ENCODE measurements at regions not wholly inside any gene's neighbourhood (a gene's known extent, or its start where the extent isn't known, plus 50 kb on each side); places are given as distances from the start of the nearest gene placed in this dataset.

DNA sequence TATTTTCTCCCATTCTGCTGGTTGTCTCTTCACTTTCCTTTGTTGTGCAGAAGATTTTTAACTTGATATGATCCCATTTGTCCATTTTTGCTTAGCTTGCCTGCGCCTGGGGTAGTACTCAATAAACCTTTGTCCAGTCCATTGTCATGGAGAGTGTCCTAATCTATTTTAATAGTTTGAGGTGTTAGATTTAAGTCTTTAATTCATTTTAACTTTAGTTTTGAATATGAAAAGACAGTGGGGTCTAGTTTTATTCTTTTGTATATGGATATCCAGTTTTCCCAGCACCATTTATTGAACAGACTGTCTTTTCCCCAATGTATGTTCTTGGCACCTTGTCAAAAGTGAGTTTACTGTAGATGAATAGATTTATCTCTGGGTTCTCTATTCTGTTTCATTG lies 76.0 kb upstream of the ITM2A start:
- Histone ChIP-seq H3K27ac (no peak overlapping the region), H3K9me3 (no peaks in the 10 kb centered on the region), H3K4me3 (no peak overlapping the region), H3K36me3 (no peaks in the 10 kb centered on the region), H3K4me1 (no peaks in the 10 kb centered on the region), H3K27me3 (no peaks in the 10 kb centered on the region)
- TF ChIP-seq, protein P1, sequence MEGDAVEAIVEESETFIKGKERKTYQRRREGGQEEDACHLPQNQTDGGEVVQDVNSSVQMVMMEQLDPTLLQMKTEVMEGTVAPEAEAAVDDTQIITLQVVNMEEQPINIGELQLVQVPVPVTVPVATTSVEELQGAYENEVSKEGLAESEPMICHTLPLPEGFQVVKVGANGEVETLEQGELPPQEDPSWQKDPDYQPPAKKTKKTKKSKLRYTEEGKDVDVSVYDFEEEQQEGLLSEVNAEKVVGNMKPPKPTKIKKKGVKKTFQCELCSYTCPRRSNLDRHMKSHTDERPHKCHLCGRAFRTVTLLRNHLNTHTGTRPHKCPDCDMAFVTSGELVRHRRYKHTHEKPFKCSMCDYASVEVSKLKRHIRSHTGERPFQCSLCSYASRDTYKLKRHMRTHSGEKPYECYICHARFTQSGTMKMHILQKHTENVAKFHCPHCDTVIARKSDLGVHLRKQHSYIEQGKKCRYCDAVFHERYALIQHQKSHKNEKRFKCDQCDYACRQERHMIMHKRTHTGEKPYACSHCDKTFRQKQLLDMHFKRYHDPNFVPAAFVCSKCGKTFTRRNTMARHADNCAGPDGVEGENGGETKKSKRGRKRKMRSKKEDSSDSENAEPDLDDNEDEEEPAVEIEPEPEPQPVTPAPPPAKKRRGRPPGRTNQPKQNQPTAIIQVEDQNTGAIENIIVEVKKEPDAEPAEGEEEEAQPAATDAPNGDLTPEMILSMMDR (IDR thresholded peaks at IDR 0.05): no peak
- no peak for DNase-seq (ENCODE audit: low spot score)

DNA sequence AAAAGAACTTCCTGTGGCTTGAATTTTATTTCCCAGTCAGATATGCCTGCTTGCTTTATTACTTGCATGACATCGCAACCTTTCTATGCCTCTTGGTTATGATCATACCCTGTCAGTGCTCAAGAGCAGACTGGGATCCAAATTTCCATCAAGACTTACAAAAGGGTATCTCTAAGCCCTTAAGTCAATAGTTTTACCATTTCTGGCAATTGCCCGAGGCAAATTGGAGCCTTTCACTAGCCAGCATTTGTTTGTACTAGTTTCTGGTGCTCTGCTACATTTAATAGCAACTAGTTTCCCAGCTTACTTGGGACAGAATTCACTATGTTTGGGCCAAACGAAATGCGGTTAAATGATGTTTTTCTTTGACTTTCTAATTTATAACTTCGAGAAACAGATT lies 73.2 kb upstream of the ITM2A start:
- Histone ChIP-seq H3K9me3 (peaks cover 0 to 6% of the 10 kb centered on the region in 2 donors), H3K27me3 (no peaks in the 10 kb centered on the region), H3K36me3 (no peaks in the 10 kb centered on the region), H3K4me3 (no peak overlapping the region), H3K4me1 (no peaks in the 10 kb centered on the region), H3K27ac (no peak overlapping the region)
- TF ChIP-seq, protein P1 (IDR thresholded peaks at IDR 0.05): no peak
- DNase-seq (ENCODE audit: low spot score): no peak
